ENCODE measurements at regions not wholly inside any gene's neighbourhood (a gene's known extent, or its start where the extent isn't known, plus 50 kb on each side); places are given as distances from the start of the nearest gene placed in this dataset.

DNA sequence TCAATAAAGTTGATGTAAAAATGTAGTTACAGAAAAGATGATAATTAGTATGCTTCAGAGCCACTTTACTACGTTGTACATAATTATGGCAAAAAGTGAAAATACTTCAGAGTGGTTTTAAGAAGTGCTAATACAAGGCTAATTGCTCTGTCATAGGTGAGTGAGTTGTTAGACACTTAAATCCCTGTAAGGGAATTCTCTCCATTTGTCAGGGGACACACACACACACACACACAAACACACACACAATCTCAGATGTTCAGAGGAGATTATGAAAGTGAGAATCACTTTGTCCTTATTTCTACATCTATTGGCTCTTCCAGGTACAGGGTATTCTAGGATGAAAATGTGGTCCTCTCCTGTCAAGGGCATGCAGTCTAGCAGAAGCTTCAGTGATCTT is 208.3 kb upstream of the PELI2 start:
- TF ChIP-seq, protein P1, sequence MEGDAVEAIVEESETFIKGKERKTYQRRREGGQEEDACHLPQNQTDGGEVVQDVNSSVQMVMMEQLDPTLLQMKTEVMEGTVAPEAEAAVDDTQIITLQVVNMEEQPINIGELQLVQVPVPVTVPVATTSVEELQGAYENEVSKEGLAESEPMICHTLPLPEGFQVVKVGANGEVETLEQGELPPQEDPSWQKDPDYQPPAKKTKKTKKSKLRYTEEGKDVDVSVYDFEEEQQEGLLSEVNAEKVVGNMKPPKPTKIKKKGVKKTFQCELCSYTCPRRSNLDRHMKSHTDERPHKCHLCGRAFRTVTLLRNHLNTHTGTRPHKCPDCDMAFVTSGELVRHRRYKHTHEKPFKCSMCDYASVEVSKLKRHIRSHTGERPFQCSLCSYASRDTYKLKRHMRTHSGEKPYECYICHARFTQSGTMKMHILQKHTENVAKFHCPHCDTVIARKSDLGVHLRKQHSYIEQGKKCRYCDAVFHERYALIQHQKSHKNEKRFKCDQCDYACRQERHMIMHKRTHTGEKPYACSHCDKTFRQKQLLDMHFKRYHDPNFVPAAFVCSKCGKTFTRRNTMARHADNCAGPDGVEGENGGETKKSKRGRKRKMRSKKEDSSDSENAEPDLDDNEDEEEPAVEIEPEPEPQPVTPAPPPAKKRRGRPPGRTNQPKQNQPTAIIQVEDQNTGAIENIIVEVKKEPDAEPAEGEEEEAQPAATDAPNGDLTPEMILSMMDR (IDR thresholded peaks at IDR 0.05): no peak
- TF ChIP-seq POLR2A (IDR thresholded peaks at IDR 0.05): no peak
